Esophagus muscularis mucosa (tissue), 4 donors: ENCODE measurements at regions not wholly inside any gene's neighbourhood (a gene's known extent, or its start where the extent isn't known, plus 50 kb on each side); places are given as distances from the start of the nearest gene placed in this dataset.

Experiments used
- EP300 ChIP-seq: sonication (generic); formaldehyde crosslinking; IDR thresholded peaks from one replicate; pipeline ENCODE4 v1.6.1; 2017; ENCODE audit warnings: antibody characterized with exemption
- POLR2A ChIP-seq: fragments of 450-650 bp; IDR thresholded peaks from one replicate; pipeline ENCODE4 v1.6.1; 2017; ENCODE audit warnings: antibody characterized with exemption, moderate library complexity, mild to moderate bottlenecking, low read depth
- TF ChIP-seq, protein P1 (sequence below), 3 experiments: fragments of 200-600 bp in 2 of 3; fragments of 450-650 bp in 1 of 3; sonication (generic) in 2 of 3; IDR thresholded peaks; one replicate each; pipeline ENCODE4 v1.5.1; 2017 to 2019; ENCODE audit warnings: antibody characterized with exemption in 3 of 3, mild to moderate bottlenecking in 2 of 3, moderate library complexity in 1 of 3

DNA sequence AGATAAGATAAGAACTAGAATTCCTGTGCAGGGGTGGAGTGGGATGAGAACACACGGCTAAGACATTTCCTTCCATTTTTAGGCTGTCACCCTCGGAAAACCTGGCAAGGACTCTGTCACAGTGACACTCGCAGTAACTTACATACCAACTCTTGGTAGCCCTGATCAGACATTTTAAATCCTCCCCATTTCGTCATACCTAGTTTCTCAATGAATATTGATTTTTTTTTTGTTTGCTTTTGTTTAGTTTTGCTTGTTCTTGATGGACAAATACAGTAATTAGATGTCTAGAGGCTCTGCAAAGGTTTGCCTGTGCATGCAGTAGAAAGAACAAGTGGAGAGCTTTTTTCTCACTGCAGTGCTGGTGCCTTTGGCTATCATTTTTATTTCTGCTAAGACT, 213.0 kb upstream of the FAM83B start:
- TF ChIP-seq, protein P1, sequence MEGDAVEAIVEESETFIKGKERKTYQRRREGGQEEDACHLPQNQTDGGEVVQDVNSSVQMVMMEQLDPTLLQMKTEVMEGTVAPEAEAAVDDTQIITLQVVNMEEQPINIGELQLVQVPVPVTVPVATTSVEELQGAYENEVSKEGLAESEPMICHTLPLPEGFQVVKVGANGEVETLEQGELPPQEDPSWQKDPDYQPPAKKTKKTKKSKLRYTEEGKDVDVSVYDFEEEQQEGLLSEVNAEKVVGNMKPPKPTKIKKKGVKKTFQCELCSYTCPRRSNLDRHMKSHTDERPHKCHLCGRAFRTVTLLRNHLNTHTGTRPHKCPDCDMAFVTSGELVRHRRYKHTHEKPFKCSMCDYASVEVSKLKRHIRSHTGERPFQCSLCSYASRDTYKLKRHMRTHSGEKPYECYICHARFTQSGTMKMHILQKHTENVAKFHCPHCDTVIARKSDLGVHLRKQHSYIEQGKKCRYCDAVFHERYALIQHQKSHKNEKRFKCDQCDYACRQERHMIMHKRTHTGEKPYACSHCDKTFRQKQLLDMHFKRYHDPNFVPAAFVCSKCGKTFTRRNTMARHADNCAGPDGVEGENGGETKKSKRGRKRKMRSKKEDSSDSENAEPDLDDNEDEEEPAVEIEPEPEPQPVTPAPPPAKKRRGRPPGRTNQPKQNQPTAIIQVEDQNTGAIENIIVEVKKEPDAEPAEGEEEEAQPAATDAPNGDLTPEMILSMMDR (IDR thresholded peaks at IDR 0.05), result no peak
- no peak for TF ChIP-seq POLR2A
- no peak for TF ChIP-seq EP300
